MV-4-11 (cell line): ENCODE measurements at regions not wholly inside any gene's neighbourhood (a gene's known extent, or its start where the extent isn't known, plus 50 kb on each side); places are given as distances from the start of the nearest gene placed in this dataset.

Source experiments
- DNase-seq: peaks from one replicate; lab custom pipeline; 2025; lab: John Stamatoyannopoulos, UW

- no peak for DNase-seq
These were observed 65.1 kb upstream of the EPHA3 start for GRCh38 chr3:89042236-89042835.

GRCh38 chr3:89043406-89043932, 64.0 kb upstream of the EPHA3 start:
- no peak for DNase-seq

- DNase-seq: no peak
These were observed 60.8 kb upstream of the EPHA3 start for GRCh38 chr3:89046661-89047060.

GRCh38 chr3:89049119-89049518, 58.3 kb upstream of the EPHA3 start:
- DNase-seq: no peak

- no peak for DNase-seq
These were observed 55.0 kb upstream of the EPHA3 start for GRCh38 chr3:89052386-89052785.

GRCh38 chr3:89057398-89057797, 50.0 kb upstream of the EPHA3 start:
- no peak for DNase-seq
